Muscle of arm (tissue), 1 donor: ENCODE measurements at regions not wholly inside any gene's neighbourhood (a gene's known extent, or its start where the extent isn't known, plus 50 kb on each side); places are given as distances from the start of the nearest gene placed in this dataset.
"Not testable (repeated sequence)": the region's sequence is repeated elsewhere in the genome, so short reads cannot be mapped to it uniquely, and the experiment has no call there.

Experiments
- DNase-seq: peaks from one replicate; pipeline ENCODE4 v3.0.0-alpha.2; 2013

DNA sequence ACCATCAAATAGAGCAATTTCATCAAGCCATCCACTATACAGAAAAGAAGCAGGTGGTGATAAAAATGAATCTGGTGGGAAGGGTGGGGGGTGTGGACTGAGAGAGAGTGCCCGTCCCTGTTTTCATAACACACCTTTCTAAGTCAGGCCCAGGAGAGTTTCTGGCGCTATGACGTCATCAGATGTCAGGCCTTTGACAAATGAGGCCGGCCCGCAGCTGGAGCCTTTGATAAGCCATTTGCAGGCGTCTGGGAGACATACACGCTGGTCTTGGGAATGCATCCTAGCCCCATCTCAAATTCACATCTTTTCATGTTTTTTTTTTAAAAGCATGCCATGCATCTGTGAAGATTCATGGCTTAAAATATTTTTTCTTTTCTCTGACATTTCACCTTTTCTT lies 404.5 kb downstream of the BCOR start:
- no peak for DNase-seq

DNA sequence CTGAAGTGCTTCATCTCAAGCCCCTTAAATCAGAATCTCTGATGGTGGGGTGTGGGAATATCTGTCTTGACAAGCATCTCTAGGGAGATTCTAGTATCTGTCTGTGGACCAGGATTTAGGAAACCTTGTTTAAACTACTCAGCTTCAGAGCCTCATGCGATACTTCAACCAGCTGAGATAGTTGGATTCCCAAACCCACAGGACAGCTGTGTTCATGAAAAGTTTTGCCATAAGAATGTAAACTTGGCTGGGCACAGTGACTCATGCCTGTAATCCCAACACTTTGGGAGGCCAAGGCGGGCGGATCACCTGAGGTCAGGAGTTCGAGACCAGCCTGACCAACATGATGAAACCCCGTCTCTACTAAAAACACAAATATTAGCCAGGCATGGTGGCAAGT lies 395.1 kb downstream of the BCOR start:
- not testable (repeated sequence) for DNase-seq

DNA sequence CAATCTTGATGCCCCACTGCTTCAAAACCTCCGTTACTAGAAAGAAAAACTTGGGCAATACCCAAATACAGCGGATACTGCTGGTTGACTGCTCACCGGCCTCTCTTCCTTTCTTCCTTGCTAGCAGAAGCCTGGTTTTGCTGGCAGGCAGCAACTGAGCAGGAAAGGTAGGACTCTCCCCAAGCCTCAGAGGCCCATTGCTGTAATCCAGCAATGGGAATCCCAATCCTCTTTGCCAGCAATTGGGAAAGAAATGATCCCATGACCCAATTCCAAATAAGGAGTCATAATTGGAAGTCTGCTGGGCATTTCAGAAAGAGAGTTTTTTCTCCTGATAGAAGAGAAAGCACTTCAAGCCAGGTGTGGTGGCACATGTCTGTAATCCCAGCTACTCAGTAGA lies 394.5 kb downstream of the BCOR start:
- no peak for DNase-seq

DNA sequence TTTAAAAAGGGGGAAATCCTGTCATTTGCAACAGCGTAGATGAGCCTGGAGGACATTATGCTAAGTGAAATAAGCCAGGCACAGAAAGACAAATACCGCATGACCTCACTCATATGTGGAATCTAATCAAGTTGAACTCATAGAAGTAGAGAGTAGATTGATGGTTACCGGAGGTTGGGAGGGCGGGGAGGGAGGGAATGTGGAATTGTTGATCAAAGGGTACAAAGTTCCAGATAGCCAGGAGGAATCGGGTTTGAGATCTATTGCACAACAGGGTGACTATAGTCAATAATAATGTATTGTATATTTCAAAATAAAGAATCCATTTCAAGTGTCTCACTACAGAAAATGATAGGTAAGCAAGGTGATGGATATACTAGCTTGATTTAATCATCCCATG lies 393.2 kb downstream of the BCOR start:
- no peak for DNase-seq

DNA sequence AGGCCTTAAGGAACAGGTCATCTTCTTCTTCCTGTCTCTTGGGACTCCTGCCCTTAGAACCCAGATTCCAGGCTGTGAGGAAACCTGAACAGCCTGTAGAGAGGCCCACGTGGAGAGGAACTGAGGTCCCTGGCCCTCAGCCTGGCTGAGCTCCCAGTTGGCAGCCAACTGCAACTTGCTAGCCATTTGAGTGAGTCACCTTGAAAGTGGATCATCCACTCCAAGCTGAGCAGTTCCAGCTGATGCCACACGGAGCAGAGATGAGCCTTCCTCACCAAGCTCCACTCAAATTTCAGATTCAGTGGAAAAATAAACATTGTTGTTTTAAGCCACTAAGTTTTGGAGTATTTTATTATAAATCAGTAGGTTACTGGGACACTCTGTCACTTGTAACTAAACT lies 392.5 kb downstream of the BCOR start:
- DNase-seq = no peak

DNA sequence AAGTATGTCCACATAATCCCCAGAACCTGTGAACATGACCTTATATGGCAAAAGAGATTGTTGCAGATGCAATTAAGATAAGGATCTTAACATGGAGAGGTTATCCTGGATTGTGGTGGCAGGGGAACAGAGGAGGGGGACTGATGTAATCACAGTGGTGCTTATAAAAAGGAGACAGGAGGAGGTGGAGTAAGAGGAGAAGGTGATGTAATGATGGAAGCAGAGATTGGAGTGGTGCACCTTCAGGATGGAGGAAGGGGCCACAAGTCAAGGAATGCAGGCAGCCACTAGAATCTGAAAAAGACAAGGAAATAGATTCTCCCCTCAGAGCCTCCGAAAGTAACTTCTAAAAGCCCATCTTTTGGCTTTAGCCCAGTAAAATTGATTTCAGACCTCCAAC lies 388.4 kb downstream of the BCOR start:
- no peak for DNase-seq

DNA sequence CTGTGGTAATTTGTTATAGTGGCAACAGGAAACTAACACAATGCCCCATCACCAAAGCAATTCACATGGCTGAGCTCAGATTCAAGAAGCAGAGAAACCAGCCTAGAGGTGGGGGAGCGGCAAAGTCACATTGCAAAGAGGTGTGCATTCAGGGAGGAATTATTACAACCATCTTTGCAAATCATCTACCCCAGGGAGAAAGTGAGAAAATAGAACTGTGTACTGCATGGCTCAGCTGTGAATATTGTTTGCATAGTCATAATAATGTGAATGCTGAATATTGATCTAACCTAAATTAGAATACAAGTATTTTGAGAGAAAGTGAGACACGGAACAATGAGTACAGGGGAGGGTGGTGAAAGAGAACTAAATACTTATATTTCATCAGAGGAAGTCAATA lies 387.9 kb downstream of the BCOR start:
- DNase-seq = no peak

DNA sequence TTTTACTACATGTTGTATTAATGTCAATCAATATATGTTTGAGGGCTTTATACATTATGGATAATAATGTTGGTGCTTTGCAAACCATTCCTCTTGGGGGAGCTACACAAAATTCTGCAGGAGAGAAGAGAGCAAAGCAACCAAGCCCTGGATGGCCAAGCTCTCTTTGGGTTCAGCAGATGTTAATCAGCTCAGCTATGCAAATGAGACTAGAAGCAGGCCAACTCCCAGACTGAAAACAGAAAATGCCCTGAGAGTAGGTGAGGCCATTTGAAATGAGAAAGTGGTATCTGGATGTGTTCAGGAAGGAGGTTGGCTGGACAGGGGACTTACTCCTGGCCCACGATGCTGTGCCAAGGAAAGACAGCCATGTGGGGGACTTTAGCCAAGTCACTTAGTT lies 387.0 kb downstream of the BCOR start:
- DNase-seq = no peak

DNA sequence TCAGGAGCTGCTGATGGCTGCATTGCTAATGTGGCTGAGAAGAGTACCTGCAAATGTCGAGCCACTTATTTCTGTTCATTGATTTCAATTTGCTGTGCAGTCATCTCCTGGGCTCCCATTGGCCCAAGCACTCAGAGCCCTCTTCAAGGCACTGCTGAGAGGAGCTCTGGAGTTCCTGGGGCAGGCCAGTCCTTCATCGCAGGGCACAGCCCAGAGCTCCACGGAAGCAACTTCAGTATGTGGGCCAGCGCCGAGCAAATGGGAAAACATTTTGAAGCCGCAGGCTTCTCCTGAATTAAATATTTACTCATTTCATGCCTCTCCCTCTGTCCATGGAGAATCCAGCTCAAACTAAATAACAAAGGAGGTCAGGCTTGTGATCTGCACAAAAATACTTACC lies 383.3 kb downstream of the BCOR start:
- no peak for DNase-seq

DNA sequence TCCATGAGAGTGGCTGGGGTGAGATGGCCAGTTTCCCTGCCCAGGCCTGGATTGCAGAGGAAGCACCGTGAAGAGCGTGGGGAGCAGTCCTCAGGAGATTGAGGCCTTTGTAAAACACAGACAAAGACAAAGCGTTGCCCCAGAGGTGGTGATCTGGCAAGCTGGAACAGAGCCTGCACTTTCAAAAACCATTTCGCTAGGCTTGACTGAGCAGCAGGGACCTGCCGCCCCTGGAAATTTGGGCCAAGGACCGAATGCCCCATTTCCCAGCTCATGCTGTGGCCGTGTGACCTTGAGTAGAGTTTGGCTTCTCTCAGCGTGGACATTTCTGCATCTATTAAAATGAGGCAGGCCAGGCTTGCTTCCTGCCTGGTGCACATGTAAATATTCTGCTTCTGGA lies 381.4 kb downstream of the BCOR start:
- DNase-seq = no peak

DNA sequence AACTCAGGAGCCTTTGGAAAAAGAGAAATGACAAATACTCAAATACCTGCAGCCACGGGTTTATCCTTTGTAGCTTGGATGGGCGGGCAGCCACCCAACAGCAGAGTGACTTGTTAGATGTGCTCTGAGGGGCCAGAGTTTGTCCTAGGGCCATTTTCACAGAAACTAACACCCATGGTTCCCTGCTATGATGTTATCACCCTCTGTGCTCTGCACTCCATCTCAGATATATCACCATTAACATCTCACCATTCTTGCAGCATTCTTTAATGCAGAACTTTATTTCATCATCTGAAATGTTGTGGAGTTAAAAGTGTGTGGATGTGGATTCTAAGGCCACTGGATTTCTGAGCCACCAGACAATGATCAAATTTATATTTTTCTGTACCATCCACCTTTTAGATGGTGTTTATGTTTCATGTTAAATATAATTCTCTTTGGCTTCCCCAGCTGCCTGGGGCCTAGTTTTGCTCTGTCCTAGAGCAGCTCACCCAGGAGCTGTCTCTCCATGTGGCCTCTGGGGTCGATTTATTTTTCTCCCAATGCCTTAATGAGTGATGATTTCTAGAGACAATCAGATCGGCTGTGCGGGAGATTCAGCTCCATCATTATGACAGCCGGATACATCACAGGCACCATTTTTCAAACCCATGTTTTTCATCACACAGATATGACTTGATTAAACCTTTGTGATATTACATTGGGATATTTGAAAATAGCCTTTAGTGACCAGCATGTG lies 380.8 kb downstream of the BCOR start:
- DNase-seq = no peak

DNA sequence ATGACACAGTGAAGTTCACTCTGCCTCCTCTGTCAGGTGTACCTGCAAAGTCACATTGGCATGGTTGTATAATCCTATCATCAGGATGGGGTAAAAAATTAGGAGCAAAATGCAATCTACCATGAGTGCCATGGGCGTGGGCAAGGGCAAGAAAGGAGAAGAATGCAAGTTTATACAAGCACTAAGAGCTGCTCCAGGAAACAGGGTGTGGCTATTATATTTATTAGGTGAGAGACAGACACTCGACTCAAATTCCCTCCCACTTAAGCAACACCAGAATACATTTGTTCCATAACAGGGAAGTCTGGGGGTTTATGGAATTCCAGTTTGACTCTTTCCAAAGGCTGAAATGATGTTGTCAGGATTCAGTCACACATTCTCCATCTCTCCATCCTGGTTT lies 378.8 kb downstream of the BCOR start:
- no peak for DNase-seq

DNA sequence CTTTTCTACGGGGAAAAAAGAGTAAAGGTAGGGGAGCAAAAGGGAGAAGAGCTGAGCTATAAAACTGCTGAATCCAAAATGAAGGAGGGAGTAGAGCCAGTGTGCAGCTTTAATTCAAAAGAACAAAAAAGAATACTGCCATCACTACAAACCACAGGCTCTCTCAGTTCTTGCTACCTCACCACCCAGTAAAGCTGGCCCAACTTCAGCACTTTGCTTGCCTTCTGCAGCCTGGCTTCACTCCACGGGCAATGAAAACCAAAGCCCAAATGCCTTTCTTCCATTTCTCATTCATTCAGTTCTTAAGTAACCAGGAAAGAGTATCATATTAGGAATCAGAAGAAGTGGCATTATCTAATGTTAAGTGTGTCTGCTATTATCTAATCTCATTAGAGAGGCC lies 376.8 kb downstream of the BCOR start:
- DNase-seq = no peak

DNA sequence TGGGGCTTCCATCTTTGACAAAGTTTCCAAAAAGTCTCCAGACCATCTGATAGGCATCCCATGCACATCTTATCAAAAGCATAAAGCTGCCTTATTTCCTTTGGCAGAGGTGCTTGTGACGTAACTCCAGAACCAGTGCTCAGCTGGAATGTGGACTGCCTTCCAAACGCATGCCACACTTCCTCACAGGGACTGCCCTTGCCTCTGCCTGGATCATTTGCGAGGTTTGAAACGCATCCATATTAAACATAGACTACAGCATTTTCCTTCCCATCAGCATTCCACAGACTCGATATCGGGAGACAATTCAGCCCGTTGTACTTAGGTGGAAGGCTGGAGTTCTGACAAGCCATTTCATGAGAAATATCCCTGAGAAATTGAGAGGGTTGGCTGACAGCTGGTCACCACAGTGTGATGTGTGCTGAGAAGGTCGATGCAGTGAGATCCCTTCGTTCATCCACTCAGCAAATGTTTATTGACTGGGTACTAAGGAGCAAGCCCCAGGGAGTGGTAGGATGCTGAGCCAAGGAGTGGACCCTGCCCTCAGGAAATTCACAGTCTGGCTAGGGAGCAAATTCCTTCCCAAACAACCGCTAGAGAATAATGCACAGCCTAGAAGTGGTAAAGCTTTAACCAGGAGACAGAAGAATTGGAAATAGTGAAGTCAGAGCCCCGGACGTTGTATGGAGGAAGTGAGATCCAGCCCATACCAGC lies 376.0 kb downstream of the BCOR start:
- no peak for DNase-seq

DNA sequence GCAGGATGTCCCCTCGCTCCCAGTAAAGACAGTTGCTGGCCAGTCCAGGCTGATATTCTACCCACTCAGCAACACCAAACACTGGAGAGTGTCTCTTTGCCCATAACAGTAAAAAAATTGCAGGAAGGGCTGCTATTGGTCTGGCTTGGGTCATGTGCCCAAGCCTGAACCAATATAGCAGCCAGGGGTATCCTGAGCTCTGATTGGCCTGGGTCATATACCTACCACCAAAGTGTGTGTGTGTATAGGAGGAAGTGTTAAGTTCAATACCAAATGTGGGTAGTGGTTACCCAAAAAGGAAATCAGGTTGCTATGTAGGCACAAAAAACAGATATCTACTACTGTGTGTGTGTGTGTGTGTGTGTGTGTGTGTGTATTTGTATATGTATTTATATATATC lies 373.2 kb downstream of the BCOR start:
- DNase-seq = no peak

DNA sequence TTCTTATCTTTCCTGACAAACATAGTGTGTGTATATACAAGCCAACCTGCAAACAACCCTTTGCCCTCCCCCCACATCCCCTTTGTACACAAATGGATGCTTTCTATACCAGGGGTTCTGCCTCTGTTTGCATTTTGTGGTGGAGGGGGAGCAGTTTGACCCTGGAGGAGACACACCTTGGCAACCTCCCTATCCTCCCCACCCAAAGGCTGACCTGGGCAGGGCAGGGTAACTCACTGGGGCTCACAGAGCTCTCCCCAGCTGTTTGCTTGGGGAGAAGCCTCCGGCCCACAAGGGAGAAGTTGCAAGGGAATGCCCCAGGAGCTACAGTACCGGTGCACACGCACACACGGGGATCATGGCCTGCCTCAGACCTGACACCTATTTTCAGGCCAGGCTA lies 372.6 kb downstream of the BCOR start:
- no peak for DNase-seq

DNA sequence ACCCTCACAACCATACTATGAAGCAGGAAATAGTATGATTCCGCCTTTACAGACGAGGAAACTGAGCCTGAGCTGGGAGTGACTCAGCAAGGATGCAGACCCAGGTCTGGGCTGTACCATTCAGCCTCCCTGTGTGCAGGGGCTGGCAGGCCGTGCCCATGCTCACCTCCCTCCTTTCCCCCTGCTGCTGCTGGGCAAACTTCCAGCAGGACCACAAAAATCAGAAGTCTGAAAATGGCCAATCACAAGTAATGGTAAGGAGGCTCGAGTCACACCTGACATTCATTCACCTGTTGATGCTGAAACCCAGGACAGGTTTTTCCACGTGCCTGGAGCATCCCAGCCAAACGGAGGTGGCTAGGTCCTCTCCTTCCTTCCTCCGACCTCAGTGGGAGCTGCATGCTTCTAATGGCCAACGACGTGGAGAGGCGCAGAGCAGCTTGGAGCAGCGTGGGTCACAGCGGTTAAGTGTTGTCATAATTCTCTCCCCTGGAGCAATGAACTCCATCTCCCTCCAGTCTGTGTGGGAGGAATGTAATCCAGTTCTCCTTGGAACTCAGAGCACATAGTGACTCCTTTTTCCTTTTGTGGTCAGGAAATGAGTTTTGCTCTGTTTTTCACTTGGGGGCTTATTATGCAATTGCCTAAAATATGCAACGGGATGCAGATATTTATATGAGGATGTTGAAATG lies 371.7 kb downstream of the BCOR start:
- DNase-seq = no peak

DNA sequence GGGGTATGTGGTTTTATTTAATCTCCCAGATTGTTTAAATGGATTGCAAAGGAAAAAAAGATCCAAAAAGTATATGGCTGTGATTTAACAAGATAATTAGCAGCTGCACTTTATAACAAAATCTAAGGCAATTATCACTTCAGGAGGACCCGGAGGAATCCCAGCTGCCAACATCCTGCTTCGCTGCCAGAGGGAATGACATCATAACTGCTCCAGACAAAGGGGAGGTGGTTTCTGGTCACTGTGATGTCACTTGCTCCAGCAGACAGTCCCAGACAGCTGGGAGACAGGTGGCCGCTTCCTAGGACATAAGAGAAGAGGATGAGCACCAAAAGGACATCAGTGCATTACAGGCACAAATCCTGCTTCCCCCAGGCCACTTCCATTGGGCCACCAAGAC lies 371.0 kb downstream of the BCOR start:
- peak; percentile 59 for DNase-seq

DNA sequence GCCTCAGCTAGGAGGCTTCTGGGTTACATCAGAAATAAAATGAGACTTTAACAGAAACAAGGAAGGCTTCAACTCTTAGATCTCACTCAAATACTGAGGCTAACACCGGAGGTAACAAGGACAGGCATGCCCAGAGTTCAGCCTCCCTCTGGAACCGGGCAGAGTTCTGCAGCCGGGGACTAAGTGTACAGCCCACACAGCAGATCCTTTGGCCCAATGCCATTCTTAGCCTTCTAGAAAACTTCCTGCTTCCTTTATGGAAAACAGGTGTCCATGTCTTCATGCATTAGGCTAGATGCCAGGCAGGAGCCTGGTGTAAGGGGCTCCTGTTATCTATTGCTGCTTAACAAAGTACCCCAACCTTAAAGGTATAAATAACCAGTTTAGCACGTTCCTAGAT lies 369.7 kb downstream of the BCOR start:
- no peak for DNase-seq

DNA sequence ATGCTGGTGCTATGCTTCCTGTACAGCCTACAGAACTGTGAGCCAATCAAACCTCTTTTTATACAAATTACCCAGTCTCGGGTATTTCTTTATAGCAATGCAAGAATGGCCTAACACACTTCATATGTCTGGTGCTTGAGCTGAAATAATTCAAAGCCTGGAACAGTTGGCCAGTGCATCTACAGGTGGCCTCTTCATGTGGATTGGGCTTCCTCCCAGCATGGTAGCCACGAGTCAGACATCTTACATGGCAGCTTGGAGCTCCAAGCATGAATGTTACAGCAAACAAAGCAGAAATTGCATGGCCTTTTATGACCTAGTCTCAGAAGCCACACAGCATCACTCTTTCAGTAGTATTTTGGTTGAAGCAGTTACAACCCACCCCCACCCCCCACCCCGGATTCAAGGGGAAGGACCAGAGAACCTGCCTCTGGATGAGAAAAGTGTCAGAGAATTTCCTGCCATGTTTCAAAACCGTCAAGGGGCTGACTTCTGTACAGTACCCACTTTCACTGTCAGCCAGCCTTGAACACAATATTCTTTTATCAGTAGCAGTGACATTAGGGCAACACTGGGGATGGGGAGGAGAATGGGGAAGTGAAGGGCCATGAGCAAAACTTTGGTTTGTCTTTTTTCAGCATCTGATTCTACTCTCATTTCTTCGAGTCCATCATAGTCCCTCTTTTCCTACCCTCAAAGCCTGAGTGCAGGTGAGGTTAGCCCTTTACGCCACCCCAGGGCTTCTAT lies 368.7 kb downstream of the BCOR start:
- no peak for DNase-seq

DNA sequence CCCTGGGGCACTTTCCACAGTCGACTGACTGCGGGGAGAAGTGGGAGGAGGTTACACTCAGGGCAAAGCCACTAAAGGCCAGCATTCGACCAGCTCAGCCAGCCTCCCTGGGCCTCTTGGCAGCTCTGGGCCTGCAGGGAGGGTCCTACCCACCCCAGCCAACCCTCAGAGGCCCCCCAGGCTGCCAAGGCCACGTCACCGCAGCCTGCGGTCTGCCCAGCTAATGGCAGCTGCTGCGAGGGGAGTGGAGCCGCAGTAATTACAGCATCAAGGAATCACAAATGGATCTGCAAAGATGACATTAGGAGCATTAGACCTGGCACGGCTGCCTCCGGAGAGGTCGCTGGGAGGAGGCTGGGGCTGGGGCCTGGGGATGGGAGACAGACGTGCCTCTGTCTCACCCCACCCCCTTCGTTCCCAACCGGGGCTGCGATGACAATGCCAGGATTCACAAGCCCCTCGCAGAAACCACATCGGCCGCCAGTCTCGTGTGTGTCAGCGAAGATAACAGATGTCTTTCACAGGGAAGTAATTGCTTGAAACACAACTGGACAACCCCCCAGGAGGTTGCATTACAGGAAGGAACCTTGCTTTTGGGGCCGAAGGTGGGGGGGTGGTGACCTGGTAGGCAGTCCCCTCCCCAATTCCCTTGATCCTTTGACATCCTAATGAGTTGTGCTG lies 367.6 kb downstream of the BCOR start:
- no peak for DNase-seq
